GM21447 (cell line): ENCODE measurements at regions not wholly inside any gene's neighbourhood (a gene's known extent, or its start where the extent isn't known, plus 50 kb on each side); places are given as distances from the start of the nearest gene placed in this dataset.

Source experiments
- ATAC-seq: cut with Tn5 transposase; IDR thresholded peaks from one replicate; pipeline ENCODE4 v1.9.1; 2021; ENCODE audit not compliant: unreplicated experiment

DNA sequence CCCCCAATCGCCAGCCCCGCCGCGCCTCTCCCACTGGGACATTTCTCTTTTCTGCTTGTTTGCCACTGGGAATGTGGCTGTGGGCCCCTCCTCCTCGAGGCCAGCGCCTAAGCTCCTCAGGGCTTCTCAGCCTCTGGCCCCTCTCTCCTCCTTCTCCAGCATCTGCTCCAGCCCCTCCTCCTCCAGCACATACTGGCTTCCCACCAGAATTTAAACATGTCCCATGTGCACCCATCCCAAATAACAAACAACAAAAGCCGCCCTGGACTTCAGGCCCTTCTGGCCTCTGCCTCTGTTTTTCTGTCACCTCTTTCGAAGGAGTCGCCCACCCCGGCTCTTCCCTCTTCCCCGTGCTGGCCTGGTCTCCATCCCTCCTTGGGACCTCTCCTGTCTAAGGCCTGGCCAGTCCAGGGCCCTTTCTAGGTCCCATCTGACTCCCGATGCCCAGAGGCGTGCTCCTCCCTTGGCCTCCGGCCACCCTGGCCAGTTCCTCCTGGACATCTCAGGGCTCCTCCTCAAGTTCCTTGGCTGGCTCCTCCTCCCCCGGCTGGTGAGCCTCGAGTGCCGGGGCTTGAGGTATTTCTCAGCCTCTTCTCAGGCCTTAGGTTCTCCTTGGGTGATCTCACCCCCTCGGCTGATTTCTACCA is 94.6 kb upstream of the SLC6A6 start:
- ATAC-seq, result no peak

DNA sequence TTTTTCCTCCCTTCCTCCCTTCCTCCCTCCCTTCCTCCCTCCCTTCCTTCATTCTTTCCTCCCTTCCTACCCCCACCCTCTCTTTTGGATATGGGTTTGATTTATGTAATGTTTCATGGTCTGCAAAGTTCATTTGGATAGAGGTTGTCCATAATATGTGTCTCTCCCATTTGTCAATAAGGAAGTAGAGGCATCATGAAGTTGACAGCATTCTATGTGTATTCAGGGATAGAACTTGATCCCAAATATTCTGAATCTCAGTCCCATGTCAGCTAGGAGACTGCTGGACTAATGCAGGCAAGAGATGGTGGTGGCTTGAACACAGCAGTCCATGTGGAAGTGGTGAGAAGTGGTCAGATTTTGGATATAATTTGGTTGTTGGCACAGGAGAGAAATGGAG is 90.7 kb upstream of the SLC6A6 start:
- ATAC-seq, result no peak

DNA sequence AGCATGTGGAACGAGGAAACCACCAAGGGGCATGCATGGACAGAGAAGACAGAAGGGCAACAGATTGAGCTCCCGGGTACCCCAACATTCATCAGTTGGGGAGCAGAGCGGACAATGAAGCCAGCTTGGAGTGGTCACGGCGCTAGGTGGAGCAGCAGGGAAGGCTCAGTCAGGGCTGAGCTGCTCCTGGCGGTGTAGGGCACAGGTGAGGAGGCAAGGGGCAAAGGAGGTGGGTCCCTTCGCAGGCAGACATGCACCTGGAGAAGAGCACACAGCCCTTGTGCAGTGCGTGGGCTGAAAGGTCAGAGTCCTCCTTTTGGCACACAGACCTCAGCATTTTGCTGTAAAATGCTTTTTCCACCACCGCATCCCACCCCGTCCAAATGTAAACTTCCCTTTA is 90.0 kb upstream of the SLC6A6 start:
- no peak for ATAC-seq

DNA sequence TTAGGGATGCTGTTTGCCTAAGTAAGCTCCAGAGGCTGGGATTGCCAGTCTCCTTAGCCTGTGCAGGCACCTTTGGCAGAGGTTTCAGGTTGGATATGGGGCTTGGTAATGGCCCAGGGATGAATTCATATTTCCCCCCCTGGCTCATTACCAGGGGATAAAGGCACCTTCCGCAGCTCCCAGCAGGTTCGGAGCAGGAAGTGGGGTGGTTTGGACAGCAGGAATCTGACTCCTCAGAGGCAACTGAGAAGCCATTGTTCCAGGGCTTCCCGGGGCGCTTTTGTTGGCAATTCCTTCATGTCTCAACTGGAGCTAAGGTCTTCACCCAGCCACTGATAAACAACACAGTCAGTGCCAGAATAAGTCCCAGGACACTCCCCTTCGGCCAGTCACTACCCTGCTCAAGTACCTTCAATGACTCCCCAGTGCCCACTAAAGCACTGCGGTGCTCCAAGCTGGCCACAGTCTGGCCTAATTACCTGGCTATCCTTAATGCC is 85.3 kb upstream of the SLC6A6 start:
- ATAC-seq, result no peak

DNA sequence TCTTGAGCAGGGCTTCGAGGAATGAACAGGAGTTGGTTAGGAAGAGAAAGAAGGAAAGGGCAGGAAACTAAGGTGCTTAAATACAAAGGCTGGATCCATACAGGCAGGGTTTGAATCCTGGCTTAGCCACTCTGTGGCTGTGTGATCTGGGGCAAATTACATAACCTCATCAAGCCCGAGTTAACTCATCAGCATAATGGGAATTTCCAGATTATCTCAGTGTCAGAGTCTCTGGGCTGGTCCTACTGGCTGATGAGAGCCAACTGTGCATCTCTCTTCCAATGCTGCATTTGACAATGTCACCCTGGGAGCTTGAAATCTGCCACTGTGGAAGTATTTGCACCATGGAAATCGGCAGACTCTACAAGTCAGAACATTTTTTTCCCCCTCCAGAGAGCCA is 83.8 kb upstream of the SLC6A6 start:
- no peak for ATAC-seq

DNA sequence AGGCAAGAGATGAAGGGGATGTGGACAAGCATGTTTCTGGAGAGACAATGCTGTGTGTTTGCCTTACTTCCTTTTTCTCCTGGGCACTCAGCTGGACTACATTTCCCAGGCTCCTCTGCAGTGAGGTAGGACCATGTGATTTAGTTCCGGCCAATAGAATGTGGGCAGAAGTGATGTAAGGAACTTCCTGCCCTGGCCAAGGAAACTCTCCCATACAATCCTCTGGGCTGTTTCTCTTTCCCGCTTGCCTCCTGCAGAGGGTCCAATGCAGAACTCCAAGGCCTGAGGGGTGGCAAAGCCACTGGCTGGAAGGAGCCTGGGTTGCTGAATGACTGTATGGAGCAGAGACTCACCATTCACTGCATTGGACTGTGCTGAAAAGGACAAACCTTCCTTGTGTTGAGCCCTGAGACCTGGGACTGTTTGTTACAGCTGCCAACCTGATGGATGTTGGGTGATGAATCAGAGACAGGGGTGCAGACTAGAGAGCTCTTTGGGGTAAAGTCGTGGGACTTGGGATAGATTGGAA is 82.7 kb upstream of the SLC6A6 start:
- ATAC-seq, result peak; percentile 98

DNA sequence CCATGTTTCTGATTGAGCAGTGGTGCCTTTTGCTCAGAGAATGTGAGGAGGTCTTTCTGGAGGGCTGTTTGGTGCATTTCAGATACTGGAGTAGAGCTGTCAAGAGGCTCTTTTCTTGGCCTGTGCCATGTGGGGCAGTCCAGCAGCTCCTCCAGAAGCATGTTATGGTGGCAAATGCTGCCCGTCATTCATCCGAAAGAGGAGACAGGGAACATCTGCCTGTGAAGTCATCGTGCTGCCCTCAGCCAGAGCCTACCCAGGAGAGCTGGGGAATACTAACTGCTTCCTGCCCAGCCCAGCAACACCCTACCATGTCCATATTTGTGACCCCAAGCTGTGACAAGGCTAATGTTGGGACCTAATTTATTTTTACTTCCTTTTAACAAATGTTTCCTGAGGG is 82.2 kb upstream of the SLC6A6 start:
- no peak for ATAC-seq

DNA sequence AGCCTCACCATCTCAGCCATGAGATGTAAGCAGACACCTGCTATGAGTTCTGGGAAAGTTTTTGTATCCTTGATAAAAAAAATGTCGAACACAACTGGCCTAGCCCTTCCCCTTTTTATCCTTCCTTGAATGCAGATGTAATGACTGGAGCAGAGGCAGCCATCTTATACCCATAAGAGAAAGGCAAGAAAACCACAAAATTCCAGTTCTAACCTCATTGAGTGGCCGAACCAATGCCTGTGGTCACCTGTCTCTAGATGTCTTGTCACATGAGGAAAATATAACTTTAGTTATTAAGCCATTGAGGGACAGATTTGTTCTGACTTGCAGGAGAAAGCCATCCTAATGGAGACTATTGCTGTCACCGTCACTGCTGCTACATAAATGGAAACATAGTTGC is 80.4 kb upstream of the SLC6A6 start:
- ATAC-seq, result no peak

DNA sequence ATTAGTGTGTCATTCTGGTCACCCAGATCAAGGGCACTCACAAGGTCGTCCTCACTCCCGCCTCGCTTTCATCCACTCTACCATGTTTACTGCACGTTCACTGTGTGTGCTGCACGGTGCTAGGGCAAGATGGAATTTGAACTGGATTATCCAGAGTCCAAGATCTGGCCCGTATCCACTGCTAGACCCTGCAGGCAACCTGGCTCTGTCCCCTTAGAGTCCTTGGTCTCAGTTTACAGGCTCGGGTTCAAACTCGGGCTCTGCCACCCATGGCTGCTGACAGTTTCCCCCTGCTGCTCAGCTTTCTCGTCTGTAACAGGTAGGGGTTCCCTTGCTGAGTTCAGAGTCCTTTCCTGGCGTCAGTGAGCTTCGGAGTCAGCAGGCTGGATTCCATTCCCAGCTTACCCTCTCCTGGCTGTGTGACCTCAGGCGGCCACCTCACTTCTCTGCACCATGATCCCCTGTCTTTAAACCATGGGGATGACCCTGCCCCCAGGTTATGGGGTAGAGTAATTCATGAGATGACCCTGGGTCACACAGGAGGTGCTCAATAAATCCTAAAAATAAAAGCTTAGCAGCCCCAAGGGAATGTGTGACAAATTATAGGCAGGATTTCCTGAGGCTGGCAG is 79.6 kb upstream of the SLC6A6 start:
- no peak for ATAC-seq

DNA sequence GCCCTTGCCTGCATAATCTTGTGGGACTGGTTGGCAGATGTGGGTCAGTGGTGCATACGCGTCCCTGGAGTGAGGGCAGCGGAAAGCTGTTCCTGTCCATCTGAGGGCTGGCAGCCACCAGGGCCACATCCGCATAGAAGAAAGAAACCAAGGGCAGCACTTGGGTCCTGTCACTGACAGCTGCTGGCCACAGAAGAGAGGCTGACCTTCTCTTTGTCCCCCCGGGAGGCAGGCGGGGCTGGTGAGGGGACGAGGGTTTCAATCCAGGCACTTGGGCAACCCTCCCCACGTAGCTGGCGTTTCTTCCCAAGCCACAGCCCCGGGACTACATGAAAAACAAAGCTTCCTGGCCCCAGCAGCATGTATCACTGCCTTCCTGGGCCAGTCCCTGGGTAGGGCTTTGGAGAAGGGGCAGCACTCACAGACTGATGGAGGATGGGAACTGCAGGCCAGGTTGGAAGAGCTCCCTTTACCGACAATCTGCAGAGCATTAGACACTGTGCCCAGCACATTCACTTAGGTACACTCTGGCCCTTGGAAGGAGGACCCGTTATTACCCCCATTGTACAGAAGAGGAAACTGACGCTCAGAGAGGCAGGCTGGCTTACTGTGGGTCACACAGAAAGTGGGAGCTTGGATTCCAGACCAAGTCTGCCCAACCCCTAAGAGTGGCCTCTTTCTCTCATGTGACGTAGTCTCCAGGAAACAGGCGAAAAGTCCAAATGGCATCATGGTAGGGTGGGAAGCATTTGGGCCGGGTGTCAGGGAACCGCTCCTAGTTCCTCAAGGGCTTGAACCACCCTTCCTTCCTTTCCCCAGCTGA is 78.8 kb upstream of the SLC6A6 start:
- ATAC-seq, result no peak

DNA sequence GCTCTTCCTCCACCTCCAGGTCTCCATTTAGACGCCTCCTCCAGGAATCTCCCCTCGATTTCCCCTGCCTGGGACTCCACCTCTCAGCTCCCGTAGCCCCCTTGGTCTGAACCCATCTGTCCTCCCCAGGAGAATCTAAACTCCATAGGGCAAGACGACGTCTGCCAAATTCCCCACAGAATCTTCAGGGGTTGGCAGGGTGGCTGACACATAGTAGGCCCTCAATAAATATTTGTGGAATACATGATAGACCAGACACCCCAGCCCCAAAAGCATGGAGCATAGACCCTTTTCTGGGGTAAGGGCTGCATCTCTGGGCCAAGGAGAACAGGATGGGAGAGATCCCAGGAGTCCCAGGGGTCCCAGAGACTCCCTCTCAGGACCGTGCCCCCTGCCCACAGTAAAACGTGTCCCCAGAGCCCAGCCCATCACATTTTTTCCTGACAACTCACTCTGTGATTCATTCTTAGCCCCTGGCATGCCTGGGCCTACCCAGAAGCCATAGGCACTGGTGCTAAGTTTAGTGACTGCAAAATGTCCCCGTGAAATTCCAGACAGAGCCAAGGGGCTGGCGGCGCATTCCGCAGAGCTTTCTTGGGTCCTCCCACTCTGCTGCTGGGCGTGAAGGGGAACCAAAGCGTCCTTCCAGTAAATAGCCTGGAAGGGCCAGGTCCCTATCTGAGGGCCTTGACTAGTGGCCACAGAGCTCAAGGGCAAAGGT is 78.0 kb upstream of the SLC6A6 start:
- no peak for ATAC-seq

DNA sequence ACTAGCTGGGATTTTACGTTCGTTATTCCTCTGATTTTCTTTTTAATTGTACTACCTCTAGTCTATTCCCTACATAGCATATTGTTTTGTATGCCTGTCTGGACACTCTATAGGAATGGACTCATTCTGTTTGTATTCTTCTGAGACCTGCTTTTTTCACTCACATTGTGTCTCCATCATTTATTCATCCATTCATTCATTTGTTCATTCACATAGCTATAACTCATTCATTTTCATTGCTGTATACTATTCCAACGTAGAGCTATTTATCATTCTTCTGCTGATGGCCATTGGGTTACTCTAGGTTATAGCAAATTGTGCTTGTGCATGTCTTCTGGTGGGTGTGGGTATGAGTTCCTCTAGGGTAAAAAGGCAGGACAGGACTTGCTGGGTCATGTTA is 74.0 kb upstream of the SLC6A6 start:
- no peak for ATAC-seq

DNA sequence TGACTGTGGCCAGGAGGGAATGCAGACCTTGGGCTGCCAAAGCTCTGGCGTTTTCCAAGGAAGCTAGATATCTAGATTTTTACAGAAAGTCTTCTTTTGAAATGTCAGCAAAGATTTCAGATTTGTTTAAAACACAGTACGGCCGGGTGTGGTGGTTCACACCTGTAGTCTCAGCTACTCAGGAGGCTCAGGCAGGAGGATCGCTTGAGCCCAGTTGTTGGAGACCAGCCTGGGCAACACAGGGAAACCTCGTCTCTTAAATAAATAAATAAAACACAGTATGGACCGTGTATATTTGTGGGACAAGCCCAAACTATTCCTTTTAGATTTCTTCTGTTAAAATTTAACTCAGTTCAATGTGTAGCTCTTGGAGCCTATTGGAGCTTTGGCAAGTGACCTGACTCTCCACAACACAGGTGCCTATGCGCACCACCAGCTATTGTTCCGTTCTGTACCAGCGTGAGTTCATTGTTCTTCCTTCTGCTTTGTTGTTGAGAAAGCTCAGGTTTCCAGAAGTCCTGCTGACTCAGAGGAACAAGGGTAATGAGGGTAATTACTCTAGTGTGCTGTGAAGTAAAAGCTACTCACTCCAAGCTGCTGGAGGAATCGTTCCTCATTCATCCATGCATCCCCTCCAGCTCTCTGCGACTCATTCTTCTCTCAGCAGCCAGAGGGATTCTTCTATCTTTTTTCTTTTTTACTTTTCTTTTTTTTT is 73.1 kb upstream of the SLC6A6 start:
- ATAC-seq, result no peak

DNA sequence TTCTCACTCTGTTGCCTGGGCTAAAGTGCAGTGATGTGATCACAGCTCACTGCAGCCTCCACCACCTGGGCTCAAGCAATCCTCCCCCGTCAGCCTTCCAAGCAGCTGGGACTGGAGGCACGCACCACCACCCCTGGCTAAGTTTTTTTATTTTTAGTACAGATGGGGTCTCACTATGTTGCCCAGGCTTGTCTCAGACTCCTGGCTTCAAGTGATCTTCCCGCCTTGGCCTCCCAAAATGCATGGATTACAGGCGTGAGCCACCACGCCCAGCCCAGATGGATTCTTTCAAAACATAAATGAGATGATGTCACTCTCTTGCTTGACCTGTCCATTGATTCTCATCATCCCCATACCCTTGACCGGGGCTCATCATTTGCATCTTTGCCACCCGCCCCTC is 72.6 kb upstream of the SLC6A6 start:
- no peak for ATAC-seq

DNA sequence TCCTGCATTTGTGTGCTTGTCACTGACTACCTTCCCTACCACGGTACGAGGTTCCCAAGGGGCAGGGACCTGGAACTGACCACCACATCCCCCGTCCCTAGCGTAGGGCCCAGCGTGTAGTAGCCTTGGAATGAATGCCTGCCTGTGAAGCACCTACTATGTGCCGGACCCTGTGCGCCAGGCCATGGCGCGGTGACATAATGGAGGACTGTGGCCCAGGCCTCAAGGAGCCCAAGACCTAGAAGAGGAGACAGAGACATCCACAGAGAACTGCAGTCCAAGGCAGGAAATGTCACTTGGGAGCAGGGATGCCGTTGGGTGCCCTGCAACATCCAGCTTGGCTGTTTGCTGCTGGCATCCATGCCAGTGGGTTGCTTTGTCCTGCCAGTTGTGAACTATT is 71.9 kb upstream of the SLC6A6 start:
- ATAC-seq, result no peak

DNA sequence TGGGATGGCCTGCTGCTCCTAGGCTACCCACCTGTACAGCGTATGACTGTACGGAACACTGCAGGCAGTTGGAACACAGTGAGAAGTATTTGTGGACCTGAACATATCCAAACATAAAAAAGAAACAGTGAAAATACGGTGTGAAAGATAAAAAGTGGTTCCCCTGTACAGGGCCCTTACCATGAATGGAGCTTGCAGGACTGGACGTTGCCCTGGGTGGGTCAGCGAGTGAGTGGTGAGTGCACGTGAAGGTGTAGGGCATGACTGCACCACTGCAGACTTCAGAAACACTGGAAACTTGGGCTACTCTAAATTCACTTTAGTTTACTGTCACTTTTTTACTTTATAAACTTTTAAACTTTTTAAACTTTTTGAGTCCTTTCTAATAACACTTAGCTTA is 71.2 kb upstream of the SLC6A6 start:
- no peak for ATAC-seq

DNA sequence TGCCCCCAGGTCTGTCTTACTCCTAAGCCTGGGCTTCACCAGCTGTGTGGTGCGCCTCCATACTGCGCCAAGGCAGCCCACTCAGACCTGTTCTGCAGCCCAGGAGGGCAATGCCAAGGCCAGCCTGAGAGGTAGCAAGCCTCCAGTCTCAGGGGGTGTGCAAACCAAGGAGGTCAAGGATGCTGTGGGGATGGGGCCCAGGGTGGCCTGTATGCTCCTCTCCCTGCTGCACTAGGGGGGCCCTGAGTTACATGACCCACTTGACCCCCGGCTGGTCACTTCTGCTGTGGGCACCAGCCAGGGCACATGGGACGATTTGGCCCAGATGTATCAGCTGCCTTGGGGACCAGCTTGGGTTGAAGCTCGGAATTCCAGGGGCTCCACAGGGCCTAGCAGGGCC is 70.0 kb upstream of the SLC6A6 start:
- ATAC-seq, result no peak

DNA sequence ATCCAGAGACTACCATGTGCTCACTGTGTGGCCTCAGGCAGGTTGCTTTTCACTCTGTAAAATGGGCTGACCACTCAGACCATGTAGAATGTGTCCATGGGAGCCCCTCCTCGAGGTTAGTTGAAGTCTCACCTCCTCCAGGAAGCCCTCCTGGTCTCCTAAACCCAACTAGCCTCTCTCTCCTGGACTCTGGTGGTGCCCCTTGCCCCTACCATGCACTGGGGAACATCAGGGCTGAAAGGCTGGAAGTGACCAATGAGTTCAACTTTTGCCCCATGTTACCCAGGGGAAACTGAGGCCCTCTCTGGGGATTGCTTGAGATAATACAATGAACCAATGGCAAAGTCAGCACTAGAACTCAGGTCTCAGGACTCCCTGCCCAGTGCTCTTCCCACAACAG is 69.2 kb upstream of the SLC6A6 start:
- ATAC-seq, result no peak

DNA sequence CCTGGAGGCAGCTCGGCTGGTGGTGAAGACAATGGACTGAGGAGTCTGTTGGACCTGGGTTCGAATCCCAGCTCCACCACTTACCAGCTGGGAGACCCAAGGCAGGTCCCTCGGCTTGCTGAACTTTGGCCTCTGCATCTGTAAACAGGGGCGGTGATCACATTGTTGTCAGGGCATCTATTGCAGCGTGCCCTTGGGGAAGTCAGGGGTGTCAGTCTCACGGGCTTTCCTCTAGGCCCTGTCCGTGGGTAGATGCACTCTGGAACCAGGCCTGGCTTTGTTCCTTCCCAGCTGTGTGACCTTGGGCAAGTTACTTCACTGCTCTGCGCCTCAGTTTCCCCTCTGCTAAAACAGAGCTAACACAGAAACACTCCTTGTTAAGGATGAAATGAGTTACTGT is 68.8 kb upstream of the SLC6A6 start:
- ATAC-seq, result no peak

DNA sequence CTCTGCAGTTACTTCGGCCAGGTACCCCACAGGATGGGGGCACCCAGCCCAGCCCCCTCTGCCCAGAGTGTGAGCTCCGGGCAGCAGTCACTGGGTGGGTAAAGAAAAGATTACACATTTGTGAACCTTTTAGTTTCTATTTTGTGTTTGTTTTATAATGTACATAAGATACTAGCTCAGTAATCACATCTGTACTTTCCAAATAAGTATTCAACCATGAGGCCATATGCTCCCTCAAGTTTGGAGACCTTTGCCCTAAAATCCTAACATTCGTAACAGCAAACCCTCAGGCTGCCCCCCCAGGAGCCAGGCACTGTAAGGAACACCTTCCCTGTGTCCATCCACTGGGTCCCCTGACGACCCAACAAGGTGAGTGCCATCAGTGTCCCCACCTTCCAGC is 68.3 kb upstream of the SLC6A6 start:
- no peak for ATAC-seq

DNA sequence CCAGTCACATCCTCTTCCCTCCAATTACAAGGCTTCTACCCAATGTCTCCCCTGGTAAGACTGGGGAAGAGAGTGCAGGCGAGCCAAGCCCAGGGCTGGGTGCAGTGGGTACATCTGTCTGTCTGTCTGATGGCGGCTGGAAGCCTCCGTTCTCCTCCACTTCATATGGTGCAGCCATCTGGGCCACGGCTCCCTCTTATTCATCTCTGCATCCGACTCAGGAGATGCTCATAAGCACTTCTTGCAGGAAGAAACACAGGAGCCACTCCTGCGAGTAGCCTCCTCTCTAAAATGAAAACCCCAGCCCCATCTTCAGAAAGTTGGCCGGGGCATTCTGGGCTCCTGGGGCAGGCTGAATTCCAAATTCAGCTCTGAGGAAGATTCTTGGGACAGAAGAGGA is 67.5 kb upstream of the SLC6A6 start:
- no peak for ATAC-seq
